ENCODE measurements at regions not wholly inside any gene's neighbourhood (a gene's known extent, or its start where the extent isn't known, plus 50 kb on each side); places are given as distances from the start of the nearest gene placed in this dataset.

DNA sequence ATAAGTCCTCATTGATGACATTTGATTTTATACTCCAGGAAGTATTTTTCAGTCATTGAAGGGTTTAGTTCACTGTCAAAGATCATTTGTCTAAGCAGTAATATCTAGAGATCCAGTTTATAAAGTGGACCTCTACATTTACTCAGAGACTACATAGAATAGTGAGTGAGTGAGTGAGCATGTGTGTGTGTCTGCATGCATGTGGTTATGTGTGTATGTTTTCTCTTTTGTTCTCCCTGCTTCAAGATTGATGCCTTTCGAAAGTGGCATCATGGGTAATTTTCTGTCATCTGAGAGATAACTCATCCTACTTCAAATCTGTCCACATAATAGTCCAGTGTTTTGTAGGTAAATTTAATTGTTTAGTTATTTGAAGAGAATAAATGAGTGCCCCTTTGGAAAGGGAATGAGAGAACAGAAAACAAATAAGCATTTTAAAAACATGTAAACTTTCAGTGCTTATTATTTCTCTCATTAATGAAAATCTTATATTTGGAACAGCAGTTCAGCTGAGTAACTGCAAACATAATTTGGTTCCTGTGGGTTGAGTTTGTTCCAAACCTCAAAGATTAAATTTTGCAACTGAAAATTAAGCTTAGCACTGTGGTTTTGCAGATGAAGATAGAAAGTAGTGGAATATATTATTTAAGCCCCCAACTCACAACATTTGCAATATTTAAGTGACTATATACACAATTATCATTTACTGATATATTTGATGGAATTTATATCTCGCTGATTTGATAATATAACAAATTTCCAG is 1295.1 kb upstream of the C9orf72 start:
- intact Hi-C loops (cut with micrococcal nuclease; ENCODE audit: unreplicated experiment) (no loop called here), in situ Hi-C loops (cut with HindIII; ENCODE audit: low pct_unique_long_range_greater_than_20kb, low sequenced_read_pairs) (no loop called here)
- H3K27ac ChIP-seq (ENCODE audit: low read length), result no peak overlapping the region
- ATAC-seq (no peak), DNase-seq (ENCODE audit: low read depth, low spot score) (no peak)
- no peaks in the 10 kb centered on the region for H3K9me3 ChIP-seq (ENCODE audit: control insufficient read depth, insufficient read depth, low read depth, low read length)
- no peaks in the 10 kb centered on the region for H3K27me3 ChIP-seq (ENCODE audit: control insufficient read depth, insufficient read depth, low read length)
- TF ChIP-seq, protein P1, sequence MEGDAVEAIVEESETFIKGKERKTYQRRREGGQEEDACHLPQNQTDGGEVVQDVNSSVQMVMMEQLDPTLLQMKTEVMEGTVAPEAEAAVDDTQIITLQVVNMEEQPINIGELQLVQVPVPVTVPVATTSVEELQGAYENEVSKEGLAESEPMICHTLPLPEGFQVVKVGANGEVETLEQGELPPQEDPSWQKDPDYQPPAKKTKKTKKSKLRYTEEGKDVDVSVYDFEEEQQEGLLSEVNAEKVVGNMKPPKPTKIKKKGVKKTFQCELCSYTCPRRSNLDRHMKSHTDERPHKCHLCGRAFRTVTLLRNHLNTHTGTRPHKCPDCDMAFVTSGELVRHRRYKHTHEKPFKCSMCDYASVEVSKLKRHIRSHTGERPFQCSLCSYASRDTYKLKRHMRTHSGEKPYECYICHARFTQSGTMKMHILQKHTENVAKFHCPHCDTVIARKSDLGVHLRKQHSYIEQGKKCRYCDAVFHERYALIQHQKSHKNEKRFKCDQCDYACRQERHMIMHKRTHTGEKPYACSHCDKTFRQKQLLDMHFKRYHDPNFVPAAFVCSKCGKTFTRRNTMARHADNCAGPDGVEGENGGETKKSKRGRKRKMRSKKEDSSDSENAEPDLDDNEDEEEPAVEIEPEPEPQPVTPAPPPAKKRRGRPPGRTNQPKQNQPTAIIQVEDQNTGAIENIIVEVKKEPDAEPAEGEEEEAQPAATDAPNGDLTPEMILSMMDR (IDR thresholded peaks at IDR 0.05), result no peak
- no peak for TF ChIP-seq TCF7L2 (IDR thresholded peaks at IDR 0.05; ENCODE audit: low read depth, low read length)
- TF ChIP-seq, protein P2, sequence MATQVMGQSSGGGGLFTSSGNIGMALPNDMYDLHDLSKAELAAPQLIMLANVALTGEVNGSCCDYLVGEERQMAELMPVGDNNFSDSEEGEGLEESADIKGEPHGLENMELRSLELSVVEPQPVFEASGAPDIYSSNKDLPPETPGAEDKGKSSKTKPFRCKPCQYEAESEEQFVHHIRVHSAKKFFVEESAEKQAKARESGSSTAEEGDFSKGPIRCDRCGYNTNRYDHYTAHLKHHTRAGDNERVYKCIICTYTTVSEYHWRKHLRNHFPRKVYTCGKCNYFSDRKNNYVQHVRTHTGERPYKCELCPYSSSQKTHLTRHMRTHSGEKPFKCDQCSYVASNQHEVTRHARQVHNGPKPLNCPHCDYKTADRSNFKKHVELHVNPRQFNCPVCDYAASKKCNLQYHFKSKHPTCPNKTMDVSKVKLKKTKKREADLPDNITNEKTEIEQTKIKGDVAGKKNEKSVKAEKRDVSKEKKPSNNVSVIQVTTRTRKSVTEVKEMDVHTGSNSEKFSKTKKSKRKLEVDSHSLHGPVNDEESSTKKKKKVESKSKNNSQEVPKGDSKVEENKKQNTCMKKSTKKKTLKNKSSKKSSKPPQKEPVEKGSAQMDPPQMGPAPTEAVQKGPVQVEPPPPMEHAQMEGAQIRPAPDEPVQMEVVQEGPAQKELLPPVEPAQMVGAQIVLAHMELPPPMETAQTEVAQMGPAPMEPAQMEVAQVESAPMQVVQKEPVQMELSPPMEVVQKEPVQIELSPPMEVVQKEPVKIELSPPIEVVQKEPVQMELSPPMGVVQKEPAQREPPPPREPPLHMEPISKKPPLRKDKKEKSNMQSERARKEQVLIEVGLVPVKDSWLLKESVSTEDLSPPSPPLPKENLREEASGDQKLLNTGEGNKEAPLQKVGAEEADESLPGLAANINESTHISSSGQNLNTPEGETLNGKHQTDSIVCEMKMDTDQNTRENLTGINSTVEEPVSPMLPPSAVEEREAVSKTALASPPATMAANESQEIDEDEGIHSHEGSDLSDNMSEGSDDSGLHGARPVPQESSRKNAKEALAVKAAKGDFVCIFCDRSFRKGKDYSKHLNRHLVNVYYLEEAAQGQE (IDR thresholded peaks at IDR 0.05; ENCODE audit: insufficient read depth in 1 of 2, low read depth in 2 of 2, low read length in 1 of 2), result no peak
- TF ChIP-seq SIN3A (IDR thresholded peaks at IDR 0.05; ENCODE audit: borderline replicate concordance, insufficient read depth, low read depth, low read length), result no peak
- no peak for TF ChIP-seq POLR2AphosphoS5 (IDR thresholded peaks at IDR 0.05; ENCODE audit: low read depth, low read length)
- POLR2A ChIA-PET, result no interaction called here
- BruUV-seq (replicated peaks), result no TSS peak
- H3K4me3 ChIP-seq (ENCODE audit: low read depth in 2 of 2, low read length in 2 of 2), result no peak overlapping the region
- no peaks in the 10 kb centered on the region for H3K36me3 ChIP-seq (ENCODE audit: control insufficient read depth, insufficient read depth, low read length)
- CTCF ChIA-PET, result no interaction called here
- H3K4me1 ChIP-seq (ENCODE audit: control insufficient read depth, insufficient read depth, low read length), result no peaks in the 10 kb centered on the region

DNA sequence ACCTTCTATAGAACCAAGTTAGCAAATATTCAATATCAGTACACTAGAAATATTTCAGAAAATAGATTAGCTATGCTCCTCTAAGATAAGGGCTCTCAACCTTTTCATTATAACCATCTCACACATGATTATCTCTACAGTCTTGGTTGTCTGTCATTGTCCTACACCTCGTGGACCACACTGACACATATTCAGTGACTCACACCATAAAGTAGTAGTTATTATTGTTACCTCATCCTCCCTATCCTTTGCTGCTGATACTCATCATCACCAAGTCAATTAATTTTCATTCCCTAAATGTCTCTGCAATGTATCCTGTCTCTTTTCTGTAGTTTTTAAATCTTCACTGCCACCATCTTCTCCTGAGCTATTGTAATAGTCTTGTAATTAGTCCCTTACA is 1309.2 kb upstream of the C9orf72 start:
- Histone ChIP-seq H3K4me3 (ENCODE audit: low read depth in 2 of 2, low read length in 2 of 2) (no peak overlapping the region), H3K4me1 (ENCODE audit: control insufficient read depth, insufficient read depth, low read length) (no peaks in the 10 kb centered on the region), H3K9me3 (ENCODE audit: control insufficient read depth, insufficient read depth, low read depth, low read length) (no peaks in the 10 kb centered on the region), H3K27ac (ENCODE audit: low read length) (no peak overlapping the region), H3K36me3 (ENCODE audit: control insufficient read depth, insufficient read depth, low read length) (no peaks in the 10 kb centered on the region), H3K27me3 (ENCODE audit: control insufficient read depth, insufficient read depth, low read length) (no peaks in the 10 kb centered on the region)
- no TSS peak for BruUV-seq (replicated peaks)
- ChIA-PET CTCF (no interaction called here), POLR2A (no interaction called here)
- in situ Hi-C loops (cut with HindIII; ENCODE audit: low pct_unique_long_range_greater_than_20kb, low sequenced_read_pairs), result no loop called here
- intact Hi-C loops (cut with micrococcal nuclease; ENCODE audit: unreplicated experiment), result no loop called here
- DNase-seq (ENCODE audit: low read depth, low spot score) (no peak), ATAC-seq (no peak)
- no peak for TF ChIP-seq POLR2AphosphoS5 (IDR thresholded peaks at IDR 0.05; ENCODE audit: low read depth, low read length)

DNA sequence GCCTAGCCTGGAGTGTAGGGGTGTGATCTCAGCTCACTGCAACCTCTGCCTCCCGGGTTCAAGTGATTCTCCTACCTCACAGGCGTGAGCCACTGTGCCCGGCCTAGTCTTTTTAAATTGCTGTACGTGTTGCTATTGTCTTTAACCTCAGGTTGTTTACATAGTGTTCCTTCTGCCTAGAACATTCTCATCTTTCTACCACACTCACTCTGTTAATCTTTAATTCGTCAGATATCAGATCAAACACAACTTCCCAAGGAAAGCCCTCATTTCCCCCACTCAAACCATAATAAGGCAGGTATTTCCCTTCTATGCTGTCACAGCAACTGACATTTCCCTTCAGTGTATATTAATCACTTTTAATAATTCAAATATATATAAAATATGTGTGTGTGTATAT is 1310.0 kb upstream of the C9orf72 start:
- POLR2A ChIA-PET, result no interaction called here
- intact Hi-C loops (cut with micrococcal nuclease; ENCODE audit: unreplicated experiment) (no loop called here), in situ Hi-C loops (cut with HindIII; ENCODE audit: low pct_unique_long_range_greater_than_20kb, low sequenced_read_pairs) (no loop called here)
- H3K36me3 ChIP-seq (ENCODE audit: control insufficient read depth, insufficient read depth, low read length), result no peaks in the 10 kb centered on the region
- no TSS peak for BruUV-seq (replicated peaks)
- CTCF ChIA-PET, result no interaction called here
- no peaks in the 10 kb centered on the region for H3K4me1 ChIP-seq (ENCODE audit: control insufficient read depth, insufficient read depth, low read length)
- no peak for TF ChIP-seq TCF7L2 (IDR thresholded peaks at IDR 0.05; ENCODE audit: low read depth, low read length)
- TF ChIP-seq, protein P1 (IDR thresholded peaks at IDR 0.05), result no peak
- no peak for TF ChIP-seq SIN3A (IDR thresholded peaks at IDR 0.05; ENCODE audit: borderline replicate concordance, insufficient read depth, low read depth, low read length)
- H3K27ac ChIP-seq (ENCODE audit: low read length), result no peak overlapping the region
- ATAC-seq (no peak), DNase-seq (ENCODE audit: low read depth, low spot score) (no peak)
- no peak overlapping the region for H3K4me3 ChIP-seq (ENCODE audit: low read depth in 2 of 2, low read length in 2 of 2)
- no peaks in the 10 kb centered on the region for H3K9me3 ChIP-seq (ENCODE audit: control insufficient read depth, insufficient read depth, low read depth, low read length)
- H3K27me3 ChIP-seq (ENCODE audit: control insufficient read depth, insufficient read depth, low read length), result no peaks in the 10 kb centered on the region
